ENCODE measurements at regions not wholly inside any gene's neighbourhood (a gene's known extent, or its start where the extent isn't known, plus 50 kb on each side); places are given as distances from the start of the nearest gene placed in this dataset.
"Not testable (repeated sequence)": the region's sequence is repeated elsewhere in the genome, so short reads cannot be mapped to it uniquely, and the experiment has no call there.

GRCh38 chr14:89707086-89707485 lies 247.4 kb downstream of the EFCAB11 start:
- H3K4me1 Mint-ChIP-seq: peaks cover 40% of the 10 kb centered on the region
- H3K9me3 Mint-ChIP-seq: peaks cover 21 to 23% of the 10 kb centered on the region in 2 donors
- no peaks in the 10 kb centered on the region for H3K27me3 Mint-ChIP-seq
- DNase-seq (no peak), ATAC-seq (peak; percentile 66)
- H3K27ac Mint-ChIP-seq: no peak overlapping the region
- no peak overlapping the region for H3K4me3 Mint-ChIP-seq

GRCh38 chr14:89702876-89703200 lies 251.7 kb downstream of the EFCAB11 start:
- H3K27me3 Mint-ChIP-seq: no peaks in the 10 kb centered on the region
- H3K4me3 Mint-ChIP-seq: no peak overlapping the region
- H3K4me1 Mint-ChIP-seq: peaks cover 47% of the 10 kb centered on the region
- no peak overlapping the region for H3K27ac Mint-ChIP-seq
- H3K9me3 Mint-ChIP-seq: peaks cover 19 to 26% of the 10 kb centered on the region in 2 donors
- no peak for DNase-seq
- ATAC-seq: no peak

- Mint-ChIP-seq H3K27me3 (no peaks in the 10 kb centered on the region), H3K4me1 (peaks cover 49% of the 10 kb centered on the region), H3K4me3 (peak overlapping the region; percentile 78 to 81), H3K9me3 (peaks cover 23 to 31% of the 10 kb centered on the region in 2 donors), H3K27ac (peak overlapping the region; percentile 91)
- DNase-seq (no peak), ATAC-seq (no peak)
Observed at GRCh38 chr14:89702073-89702875, 252.3 kb downstream of the EFCAB11 start.

- H3K9me3 Mint-ChIP-seq: peaks cover 23 to 38% of the 10 kb centered on the region in 2 donors
- H3K4me3 Mint-ChIP-seq: peak overlapping the region; percentile 78 to 81
- ATAC-seq: peak; percentile 89
- peak overlapping the region; percentile 91 for H3K27ac Mint-ChIP-seq
- no peaks in the 10 kb centered on the region for H3K27me3 Mint-ChIP-seq
- H3K4me1 Mint-ChIP-seq: peaks cover 48% of the 10 kb centered on the region
- DNase-seq: peak; percentile 72 to 82
Observed at GRCh38 chr14:89701211-89702043, 253.1 kb downstream of the EFCAB11 start.

- Mint-ChIP-seq H3K27ac (no peak overlapping the region), H3K4me1 (peaks cover 47% of the 10 kb centered on the region), H3K4me3 (peak overlapping the region; percentile 50 to 64), H3K9me3 (peaks cover 23 to 38% of the 10 kb centered on the region in 2 donors), H3K27me3 (no peaks in the 10 kb centered on the region)
- DNase-seq (no peak), ATAC-seq (no peak)
Observed at GRCh38 chr14:89700801-89701200, 253.7 kb downstream of the EFCAB11 start.

GRCh38 chr14:89699071-89699470 lies 255.5 kb downstream of the EFCAB11 start:
- peaks cover 49% of the 10 kb centered on the region for H3K4me1 Mint-ChIP-seq
- no peak overlapping the region for H3K27ac Mint-ChIP-seq
- H3K27me3 Mint-ChIP-seq: no peaks in the 10 kb centered on the region
- no peak overlapping the region for H3K4me3 Mint-ChIP-seq
- DNase-seq (no peak), ATAC-seq (no peak)
- H3K9me3 Mint-ChIP-seq: peaks cover 23 to 38% of the 10 kb centered on the region in 2 donors

- Mint-ChIP-seq H3K4me1 (peaks cover 33% of the 10 kb centered on the region), H3K9me3 (peaks cover 10 to 25% of the 10 kb centered on the region in 2 donors), H3K27me3 (no peaks in the 10 kb centered on the region), H3K4me3 (no peak overlapping the region), H3K27ac (peak overlapping the region in 1 of 2 donors; percentile 35)
- ATAC-seq (peak; percentile 64), DNase-seq (peak in 1 of 2 donors; percentile 38)
Observed at GRCh38 chr14:89697281-89698060, 257.1 kb downstream of the EFCAB11 start.

- H3K27ac Mint-ChIP-seq: no peak overlapping the region
- DNase-seq: no peak
- no peak overlapping the region for H3K4me3 Mint-ChIP-seq
- H3K27me3 Mint-ChIP-seq: no peaks in the 10 kb centered on the region
- H3K9me3 Mint-ChIP-seq: peaks cover 9 to 25% of the 10 kb centered on the region in 2 donors
- peaks cover 21% of the 10 kb centered on the region for H3K4me1 Mint-ChIP-seq
- no peak for ATAC-seq
Observed at GRCh38 chr14:89695846-89696245, 258.7 kb downstream of the EFCAB11 start.

- Mint-ChIP-seq H3K4me3 (no peak overlapping the region), H3K4me1 (peaks cover 10% of the 10 kb centered on the region), H3K9me3 (peaks cover 22 to 30% of the 10 kb centered on the region in 2 donors), H3K27ac (no peak overlapping the region), H3K27me3 (no peaks in the 10 kb centered on the region)
- DNase-seq (no peak), ATAC-seq (no peak)
Observed at GRCh38 chr14:89690139-89690538, 264.4 kb downstream of the EFCAB11 start.

- H3K4me1 Mint-ChIP-seq, ATAC-seq, DNase-seq, H3K4me3 Mint-ChIP-seq, H3K27ac Mint-ChIP-seq, H3K27me3 Mint-ChIP-seq: not testable (repeated sequence)
- peaks cover 26 to 31% of the 10 kb centered on the region in 2 donors for H3K9me3 Mint-ChIP-seq
Observed at GRCh38 chr14:89689711-89690110, 264.8 kb downstream of the EFCAB11 start.

- Mint-ChIP-seq H3K27me3 (no peaks in the 10 kb centered on the region), H3K4me3 (no peak overlapping the region), H3K9me3 (peaks cover 32 to 35% of the 10 kb centered on the region in 2 donors), H3K4me1 (peaks cover 10% of the 10 kb centered on the region), H3K27ac (no peak overlapping the region)
- ATAC-seq: no peak
- DNase-seq: no peak
Observed at GRCh38 chr14:89688507-89689211, 265.9 kb downstream of the EFCAB11 start.

GRCh38 chr14:89687129-89687528 lies 267.4 kb downstream of the EFCAB11 start:
- Mint-ChIP-seq H3K9me3 (peaks cover 41 to 44% of the 10 kb centered on the region in 2 donors), H3K4me1 (peaks cover 19% of the 10 kb centered on the region)
- not testable (repeated sequence) for DNase-seq, ATAC-seq, H3K4me3 Mint-ChIP-seq, H3K27ac Mint-ChIP-seq, H3K27me3 Mint-ChIP-seq

- Mint-ChIP-seq H3K4me1 (peaks cover 48% of the 10 kb centered on the region), H3K4me3 (no peak overlapping the region), H3K27me3 (no peaks in the 10 kb centered on the region), H3K27ac (no peak overlapping the region), H3K9me3 (peaks cover 31 to 44% of the 10 kb centered on the region in 2 donors)
- ATAC-seq (no peak), DNase-seq (no peak)
Observed at GRCh38 chr14:89684139-89684538, 267.1 kb upstream of the FOXN3 start.

- peaks cover 16 to 25% of the 10 kb centered on the region in 2 donors for H3K9me3 Mint-ChIP-seq
- H3K27me3 Mint-ChIP-seq: no peaks in the 10 kb centered on the region
- DNase-seq (peak; percentile 28 to 62), ATAC-seq (peak; percentile 89)
- peak overlapping the region; percentile 59 to 66 for H3K4me3 Mint-ChIP-seq
- H3K4me1 Mint-ChIP-seq: peaks cover 44% of the 10 kb centered on the region
- H3K27ac Mint-ChIP-seq: peak overlapping the region; percentile 90 to 96
Observed at GRCh38 chr14:89681086-89682018, 264.3 kb upstream of the FOXN3 start.
